Spleen (tissue), 7 donors: ENCODE measurements at regions not wholly inside any gene's neighbourhood (a gene's known extent, or its start where the extent isn't known, plus 50 kb on each side); places are given as distances from the start of the nearest gene placed in this dataset.

ENCODE experiments used
- CTCF ChIP-seq, 11 experiments: fragments of 200-600 bp in 7 of 11; fragments of 450-650 bp in 4 of 11; sonication (generic) in 4 of 11; IDR thresholded peaks in 8 of 11; conservative IDR thresholded peaks in 3 of 11; 1 replicate in 7 of 11; 2 replicates in 4 of 11; pipeline versions ENCODE4 v1.4.0 to v1.8.0; 2016 to 2021; ENCODE audit warnings: antibody characterized with exemption in 11 of 11, inconsistent platforms in 4 of 11, mild to moderate bottlenecking in 1 of 11
- POLR2A ChIP-seq, 3 donors: fragments of 450-650 bp; IDR thresholded peaks; one replicate each; pipeline ENCODE4 v1.5.1; 2017; ENCODE audit warnings: antibody characterized with exemption in 3 of 3, mild to moderate bottlenecking in 1 of 3
- donor health status: DM: no; HTN: no; CAD: no; lungs with moderate emphysema.
- donor health status: DM: no; HTN: no; CAD: no.
- donor health status: DM: no; HTN: no; CAD: no.

- no peak for TF ChIP-seq CTCF (IDR thresholded peaks at IDR 0.05 in 8 of 11, conservative IDR thresholded peaks at IDR 0.05 in 3 of 11)
- no peak for TF ChIP-seq POLR2A (IDR thresholded peaks at IDR 0.05)
Measured at GRCh38 chr5:157933005-157933404, 74.1 kb upstream of the CLINT1 start.
